Testis (tissue), 2 donors: ENCODE measurements at regions not wholly inside any gene's neighbourhood (a gene's known extent, or its start where the extent isn't known, plus 50 kb on each side); places are given as distances from the start of the nearest gene placed in this dataset.

Experiments used
- CTCF ChIP-seq, 3 experiments: fragments of 450-650 bp in 2 of 3; fragments of 200-600 bp in 1 of 3; sonication (generic) in 1 of 3; IDR thresholded peaks; one replicate each; pipeline ENCODE4 v1.5.1; 2016 to 2019; ENCODE audit warnings: antibody characterized with exemption in 3 of 3, mild to moderate bottlenecking in 2 of 3, moderate library complexity in 1 of 3
- POLR2A ChIP-seq: fragments of 450-650 bp; IDR thresholded peaks from one replicate; pipeline ENCODE4 v1.6.1; 2017; ENCODE audit warnings: antibody characterized with exemption, mild to moderate bottlenecking, moderate library complexity

GRCh38 chr17:79506955-79507354 is 103.9 kb downstream of the RBFOX3 start:
- no peak for TF ChIP-seq CTCF (IDR thresholded peaks at IDR 0.05)
- no peak for TF ChIP-seq POLR2A
